Activated T-cell treated with anti-CD3 and anti-CD28 coated beads, Interleukin-2, amount 50 U/mL, for 72 hours (primary cell): ENCODE measurements at regions not wholly inside any gene's neighbourhood (a gene's known extent, or its start where the extent isn't known, plus 50 kb on each side); places are given as distances from the start of the nearest gene placed in this dataset.
"Not testable (repeated sequence)": the region's sequence is repeated elsewhere in the genome, so short reads cannot be mapped to it uniquely, and the experiment has no call there.

ENCODE experiments used
- ATAC-seq, 2 donors: fragments of 150-1000 bp; cut with Tn5 transposase; replicated peaks in 1 of 2; 2 replicates each; pipeline ENCODE4 v1.10.0; 2021; ENCODE audit warnings: moderate library complexity in 2 of 2, mild to moderate bottlenecking in 1 of 2
- DNase-seq, 2 donors: peaks; one replicate each; pipeline ENCODE4 v3.0.0; 2021 to 2022; ENCODE audit warnings: mixed read lengths in 1 of 2
- H3K27ac Mint-ChIP-seq: one replicate; pipeline ENCODE4 v1.8.0; 2022; ENCODE audit warnings: mild to moderate bottlenecking, moderate library complexity, mixed read lengths
- H3K27me3 Mint-ChIP-seq: one replicate; pipeline ENCODE4 v1.8.0; 2022; ENCODE audit warnings: low read depth, mixed read lengths
- H3K36me3 Mint-ChIP-seq, 2 donors: one replicate each; pipeline ENCODE4 v1.8.0; 2022; ENCODE audit warnings: mixed read lengths in 2 of 2, mild to moderate bottlenecking in 1 of 2; ENCODE audit not compliant: insufficient read depth in 2 of 2
- H3K4me1 Mint-ChIP-seq: one replicate; pipeline ENCODE4 v1.8.0; 2022; ENCODE audit warnings: low read depth, mixed read lengths
- H3K4me3 Mint-ChIP-seq, 2 donors: one replicate each; pipeline ENCODE4 v1.8.0; 2022; ENCODE audit warnings: mild to moderate bottlenecking in 2 of 2, mixed read lengths in 2 of 2, moderate library complexity in 2 of 2
- H3K9me3 Mint-ChIP-seq, 2 donors: one replicate each; pipeline ENCODE4 v1.8.0; 2022; ENCODE audit warnings: mixed read lengths in 2 of 2

- H3K9me3 Mint-ChIP-seq, result peaks cover 0 to 1% of the 10 kb centered on the region in 2 donors
- H3K4me3 Mint-ChIP-seq, result no peak overlapping the region
- no peak for DNase-seq
- ATAC-seq, result no peak
- no peaks in the 10 kb centered on the region for H3K27me3 Mint-ChIP-seq
- no peak overlapping the region for H3K27ac Mint-ChIP-seq
- H3K36me3 Mint-ChIP-seq, result no peaks in the 10 kb centered on the region
- H3K4me1 Mint-ChIP-seq, result no peaks in the 10 kb centered on the region
These were observed 124.4 kb upstream of the SP8 start for GRCh38 chr7:20911081-20911480.

GRCh38 chr7:20913853-20914252 lies 127.2 kb upstream of the SP8 start:
- no peak overlapping the region for H3K27ac Mint-ChIP-seq
- H3K36me3 Mint-ChIP-seq, result no peaks in the 10 kb centered on the region
- peaks cover 0 to 1% of the 10 kb centered on the region in 2 donors for H3K9me3 Mint-ChIP-seq
- ATAC-seq, result no peak
- no peaks in the 10 kb centered on the region for H3K27me3 Mint-ChIP-seq
- no peak overlapping the region for H3K4me3 Mint-ChIP-seq
- no peak for DNase-seq
- no peaks in the 10 kb centered on the region for H3K4me1 Mint-ChIP-seq

GRCh38 chr7:20916311-20916710 lies 129.6 kb upstream of the SP8 start:
- Mint-ChIP-seq H3K36me3 (no peaks in the 10 kb centered on the region), H3K9me3 (peaks cover 0 to 1% of the 10 kb centered on the region in 2 donors)
- DNase-seq, result no peak

GRCh38 chr7:20917603-20918002 lies 130.9 kb upstream of the SP8 start:
- no peaks in the 10 kb centered on the region for H3K27me3 Mint-ChIP-seq

More at GRCh38 chr7:20916311-20916710, 129.6 kb upstream of the SP8 start:
- no peaks in the 10 kb centered on the region for H3K4me1 Mint-ChIP-seq
- H3K4me3 Mint-ChIP-seq, result no peak overlapping the region
- ATAC-seq, result no peak
- no peak overlapping the region for H3K27ac Mint-ChIP-seq
- no peaks in the 10 kb centered on the region for H3K27me3 Mint-ChIP-seq

GRCh38 chr7:20918156-20918555 lies 131.5 kb upstream of the SP8 start:
- H3K4me3 Mint-ChIP-seq, result no peak overlapping the region
- DNase-seq (no peak), ATAC-seq (no peak)
- no peak overlapping the region for H3K27ac Mint-ChIP-seq
- H3K27me3 Mint-ChIP-seq, result no peaks in the 10 kb centered on the region
- peaks cover 2 to 4% of the 10 kb centered on the region in 2 donors for H3K9me3 Mint-ChIP-seq
- H3K4me1 Mint-ChIP-seq, result no peaks in the 10 kb centered on the region
- H3K36me3 Mint-ChIP-seq, result no peaks in the 10 kb centered on the region

More at GRCh38 chr7:20917603-20918002, 130.9 kb upstream of the SP8 start:
- no peak for ATAC-seq
- Mint-ChIP-seq H3K36me3 (no peaks in the 10 kb centered on the region), H3K9me3 (peaks cover 0 to 4% of the 10 kb centered on the region in 2 donors), H3K4me1 (no peaks in the 10 kb centered on the region), H3K27ac (no peak overlapping the region), H3K4me3 (no peak overlapping the region)
- no peak for DNase-seq

GRCh38 chr7:20927178-20927577 lies 140.5 kb upstream of the SP8 start:
- DNase-seq, H3K27ac Mint-ChIP-seq, H3K27me3 Mint-ChIP-seq, H3K4me3 Mint-ChIP-seq, ATAC-seq, H3K36me3 Mint-ChIP-seq, H3K4me1 Mint-ChIP-seq: not testable (repeated sequence)
- H3K9me3 Mint-ChIP-seq, result peaks cover 10 to 12% of the 10 kb centered on the region in 2 donors

- no peak for ATAC-seq
- H3K9me3 Mint-ChIP-seq, result peaks cover 8 to 10% of the 10 kb centered on the region in 2 donors
- no peak overlapping the region for H3K4me3 Mint-ChIP-seq
- H3K27me3 Mint-ChIP-seq, result no peaks in the 10 kb centered on the region
- H3K4me1 Mint-ChIP-seq, result no peaks in the 10 kb centered on the region
- H3K27ac Mint-ChIP-seq, result no peak overlapping the region
- DNase-seq, result no peak
- no peaks in the 10 kb centered on the region for H3K36me3 Mint-ChIP-seq
These were observed 141.3 kb upstream of the SP8 start for GRCh38 chr7:20927976-20928375.

GRCh38 chr7:20929199-20929598 lies 142.5 kb upstream of the SP8 start:
- ATAC-seq (no peak), DNase-seq (no peak)
- H3K4me1 Mint-ChIP-seq, result no peaks in the 10 kb centered on the region
- peaks cover 5 to 9% of the 10 kb centered on the region in 2 donors for H3K9me3 Mint-ChIP-seq
- H3K36me3 Mint-ChIP-seq, result no peaks in the 10 kb centered on the region
- H3K27me3 Mint-ChIP-seq, result no peaks in the 10 kb centered on the region
- no peak overlapping the region for H3K27ac Mint-ChIP-seq
- no peak overlapping the region for H3K4me3 Mint-ChIP-seq

GRCh38 chr7:20931739-20932138 lies 145.1 kb upstream of the SP8 start:
- H3K27ac Mint-ChIP-seq, result no peak overlapping the region
- peaks cover 0 to 1% of the 10 kb centered on the region in 2 donors for H3K36me3 Mint-ChIP-seq
- H3K27me3 Mint-ChIP-seq, result no peaks in the 10 kb centered on the region
- no peak for ATAC-seq
- H3K4me1 Mint-ChIP-seq, result no peaks in the 10 kb centered on the region
- peaks cover under 1 to 2% of the 10 kb centered on the region in 2 donors for H3K9me3 Mint-ChIP-seq
- H3K4me3 Mint-ChIP-seq, result no peak overlapping the region
- no peak for DNase-seq

- peaks cover 0 to 1% of the 10 kb centered on the region in 2 donors for H3K36me3 Mint-ChIP-seq
- no peaks in the 10 kb centered on the region for H3K9me3 Mint-ChIP-seq
- DNase-seq, result no peak
- no peaks in the 10 kb centered on the region for H3K27me3 Mint-ChIP-seq
- no peak overlapping the region for H3K27ac Mint-ChIP-seq
- no peak overlapping the region for H3K4me3 Mint-ChIP-seq
- H3K4me1 Mint-ChIP-seq, result no peaks in the 10 kb centered on the region
- no peak for ATAC-seq
These were observed 146.3 kb upstream of the SP8 start for GRCh38 chr7:20932785-20933527.

- Mint-ChIP-seq H3K36me3 (no peaks in the 10 kb centered on the region), H3K27ac (no peak overlapping the region), H3K9me3 (peaks cover 0 to 3% of the 10 kb centered on the region in 2 donors), H3K4me1 (no peaks in the 10 kb centered on the region), H3K27me3 (no peaks in the 10 kb centered on the region), H3K4me3 (no peak overlapping the region)
- DNase-seq (no peak), ATAC-seq (no peak)
These were observed 158.8 kb upstream of the SP8 start for GRCh38 chr7:20945451-20945850.

GRCh38 chr7:20952916-20953315 lies 166.2 kb upstream of the SP8 start:
- no peak overlapping the region for H3K4me3 Mint-ChIP-seq
- no peak for ATAC-seq
- no peaks in the 10 kb centered on the region for H3K36me3 Mint-ChIP-seq
- no peaks in the 10 kb centered on the region for H3K9me3 Mint-ChIP-seq
- DNase-seq, result no peak
- H3K4me1 Mint-ChIP-seq, result no peaks in the 10 kb centered on the region
- no peak overlapping the region for H3K27ac Mint-ChIP-seq
- no peaks in the 10 kb centered on the region for H3K27me3 Mint-ChIP-seq

GRCh38 chr7:20954711-20955619 lies 168.3 kb upstream of the SP8 start:
- ATAC-seq, result no peak
- Mint-ChIP-seq H3K4me3 (no peak overlapping the region), H3K27me3 (no peaks in the 10 kb centered on the region), H3K4me1 (no peaks in the 10 kb centered on the region), H3K36me3 (no peaks in the 10 kb centered on the region), H3K9me3 (no peaks in the 10 kb centered on the region), H3K27ac (no peak overlapping the region)
- no peak for DNase-seq
